ENCODE measurements at regions not wholly inside any gene's neighbourhood (a gene's known extent, or its start where the extent isn't known, plus 50 kb on each side); places are given as distances from the start of the nearest gene placed in this dataset.

GRCh38 chr2:234235191-234235590 is 184.7 kb downstream of the SPP2 start:
- no peak overlapping the region for H3K4me3 ChIP-seq
- no peaks in the 10 kb centered on the region for H3K27me3 ChIP-seq
- H3K9me3 ChIP-seq = no peaks in the 10 kb centered on the region
- intact Hi-C loops (cut with DNase I; ENCODE audit: low total_unique reads) = no loop called here
- no peak for TF ChIP-seq CTCF (IDR thresholded peaks at IDR 0.05)
- H3K27ac ChIP-seq = no peak overlapping the region
- DNase-seq = no peak
- no peaks in the 10 kb centered on the region for H3K36me3 ChIP-seq
- no peaks in the 10 kb centered on the region for H3K4me1 ChIP-seq

GRCh38 chr2:234231460-234231859 is 181.0 kb downstream of the SPP2 start:
- no peak overlapping the region for H3K27ac ChIP-seq
- intact Hi-C loops (cut with DNase I; ENCODE audit: low total_unique reads) = no loop called here
- H3K4me3 ChIP-seq = no peak overlapping the region
- no peak for DNase-seq
- no peaks in the 10 kb centered on the region for H3K36me3 ChIP-seq
- H3K27me3 ChIP-seq = no peaks in the 10 kb centered on the region
- no peaks in the 10 kb centered on the region for H3K4me1 ChIP-seq
- no peaks in the 10 kb centered on the region for H3K9me3 ChIP-seq
- no peak for TF ChIP-seq CTCF (IDR thresholded peaks at IDR 0.05)

GRCh38 chr2:234219046-234219310 is 168.5 kb downstream of the SPP2 start:
- no peaks in the 10 kb centered on the region for H3K9me3 ChIP-seq
- intact Hi-C loops (cut with DNase I; ENCODE audit: low total_unique reads) = no loop called here
- H3K36me3 ChIP-seq = no peaks in the 10 kb centered on the region
- H3K4me1 ChIP-seq = no peaks in the 10 kb centered on the region
- DNase-seq = no peak
- peaks cover 0 to 8% of the 10 kb centered on the region in 2 donors for H3K27me3 ChIP-seq
- H3K27ac ChIP-seq = no peak overlapping the region
- TF ChIP-seq CTCF (IDR thresholded peaks at IDR 0.05) = no peak
- H3K4me3 ChIP-seq = no peak overlapping the region

- Histone ChIP-seq H3K4me1 (no peaks in the 10 kb centered on the region), H3K36me3 (no peaks in the 10 kb centered on the region), H3K27ac (no peak overlapping the region), H3K4me3 (no peak overlapping the region), H3K9me3 (no peaks in the 10 kb centered on the region), H3K27me3 (peaks cover 0 to 8% of the 10 kb centered on the region in 2 donors)
- no peak for TF ChIP-seq CTCF (IDR thresholded peaks at IDR 0.05)
- no peak for DNase-seq
- intact Hi-C loops (cut with DNase I; ENCODE audit: low total_unique reads) = no loop called here
Measured at GRCh38 chr2:234218266-234219045, 168.0 kb downstream of the SPP2 start.

- intact Hi-C loops (cut with DNase I; ENCODE audit: low total_unique reads) = no loop called here
- TF ChIP-seq CTCF (IDR thresholded peaks at IDR 0.05) = no peak
- Histone ChIP-seq H3K9me3 (no peaks in the 10 kb centered on the region), H3K36me3 (no peaks in the 10 kb centered on the region), H3K27ac (no peak overlapping the region), H3K4me1 (peaks cover 0 to 5% (median 1%) of the 10 kb centered on the region in 4 donors), H3K4me3 (no peak overlapping the region), H3K27me3 (peaks cover 0 to 8% of the 10 kb centered on the region in 2 donors)
- no peak for DNase-seq
Measured at GRCh38 chr2:234212534-234212933, 162.0 kb downstream of the SPP2 start.

- H3K27me3 ChIP-seq = peaks cover 0 to 8% of the 10 kb centered on the region in 2 donors
- no peak for DNase-seq
- no peaks in the 10 kb centered on the region for H3K36me3 ChIP-seq
- no peak for TF ChIP-seq CTCF (IDR thresholded peaks at IDR 0.05)
- H3K4me3 ChIP-seq = no peak overlapping the region
- intact Hi-C loops (cut with DNase I; ENCODE audit: low total_unique reads) = no loop called here
- no peaks in the 10 kb centered on the region for H3K9me3 ChIP-seq
- no peak overlapping the region for H3K27ac ChIP-seq
- peaks cover 0 to 5% (median 1%) of the 10 kb centered on the region in 4 donors for H3K4me1 ChIP-seq
Measured at GRCh38 chr2:234211797-234212196, 161.3 kb downstream of the SPP2 start.

Data from tibial artery (tissue), 4 donors.